ENCODE measurements at regions not wholly inside any gene's neighbourhood (a gene's known extent, or its start where the extent isn't known, plus 50 kb on each side); places are given as distances from the start of the nearest gene placed in this dataset.

GRCh38 chr5:61674378-61674777 is 342.3 kb downstream of the ZSWIM6 start:
- TF ChIP-seq CTCF (IDR thresholded peaks at IDR 0.05): no peak

GRCh38 chr5:61675015-61675692 is 343.1 kb downstream of the ZSWIM6 start:
- Histone ChIP-seq H3K4me1 (ENCODE audit: control insufficient read depth in 1 of 2, insufficient read depth in 1 of 2, low read depth in 1 of 2, low read length in 1 of 2) (no peaks in the 10 kb centered on the region), H3K27ac (no peak overlapping the region), H3K9me3 (no peaks in the 10 kb centered on the region), H3K27me3 (no peaks in the 10 kb centered on the region), H3K36me3 (no peaks in the 10 kb centered on the region), H3K4me3 (ENCODE audit: low read depth in 1 of 2, low read length in 1 of 2) (no peak overlapping the region)
- TF ChIP-seq CTCF (IDR thresholded peaks at IDR 0.05): no peak

More at GRCh38 chr5:61674378-61674777, 342.3 kb downstream of the ZSWIM6 start:
- no peaks in the 10 kb centered on the region for H3K4me1 ChIP-seq (ENCODE audit: control insufficient read depth in 1 of 2, insufficient read depth in 1 of 2, low read depth in 1 of 2, low read length in 1 of 2)
- H3K27me3 ChIP-seq: no peaks in the 10 kb centered on the region
- H3K36me3 ChIP-seq: no peaks in the 10 kb centered on the region
- no peaks in the 10 kb centered on the region for H3K9me3 ChIP-seq
- no peak overlapping the region for H3K4me3 ChIP-seq (ENCODE audit: low read depth in 1 of 2, low read length in 1 of 2)
- no peak overlapping the region for H3K27ac ChIP-seq

GRCh38 chr5:61677220-61677619 is 345.2 kb downstream of the ZSWIM6 start:
- H3K27ac ChIP-seq: no peak overlapping the region
- H3K4me1 ChIP-seq (ENCODE audit: control insufficient read depth in 1 of 2, insufficient read depth in 1 of 2, low read depth in 1 of 2, low read length in 1 of 2): no peaks in the 10 kb centered on the region
- no peak overlapping the region for H3K4me3 ChIP-seq (ENCODE audit: low read depth in 1 of 2, low read length in 1 of 2)
- H3K36me3 ChIP-seq: no peaks in the 10 kb centered on the region
- H3K27me3 ChIP-seq: no peaks in the 10 kb centered on the region
- H3K9me3 ChIP-seq: no peaks in the 10 kb centered on the region
- no peak for TF ChIP-seq CTCF (IDR thresholded peaks at IDR 0.05)

DNA sequence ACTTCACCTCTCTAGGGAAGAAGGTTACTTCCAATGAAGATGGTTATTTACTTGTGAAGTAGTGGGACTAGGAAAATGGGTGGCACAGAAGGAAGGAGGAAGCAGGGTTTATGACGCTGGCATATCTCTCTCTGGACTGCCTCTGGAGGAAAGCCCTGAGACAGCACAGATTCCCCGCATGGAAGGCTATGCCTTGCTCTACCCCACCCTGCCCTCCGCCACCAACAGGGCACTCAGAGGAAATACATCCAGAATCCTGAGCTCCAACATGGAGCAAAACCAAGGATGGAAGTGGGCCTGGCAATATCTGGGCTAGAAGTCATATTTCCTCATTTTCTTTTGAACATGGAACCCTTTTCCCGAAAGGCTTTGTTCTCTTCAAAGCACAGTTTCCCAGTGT is 346.9 kb downstream of the ZSWIM6 start:
- H3K27me3 ChIP-seq: no peaks in the 10 kb centered on the region
- no peaks in the 10 kb centered on the region for H3K9me3 ChIP-seq
- no peaks in the 10 kb centered on the region for H3K36me3 ChIP-seq
- no peak overlapping the region for H3K4me3 ChIP-seq (ENCODE audit: low read depth in 1 of 2, low read length in 1 of 2)
- no peak for TF ChIP-seq CTCF (IDR thresholded peaks at IDR 0.05)
- H3K4me1 ChIP-seq (ENCODE audit: control insufficient read depth in 1 of 2, insufficient read depth in 1 of 2, low read depth in 1 of 2, low read length in 1 of 2): no peaks in the 10 kb centered on the region
- no peak overlapping the region for H3K27ac ChIP-seq

- no peaks in the 10 kb centered on the region for H3K4me1 ChIP-seq (ENCODE audit: control insufficient read depth in 1 of 2, insufficient read depth in 1 of 2, low read depth in 1 of 2, low read length in 1 of 2)
- no peaks in the 10 kb centered on the region for H3K27me3 ChIP-seq
- TF ChIP-seq CTCF (IDR thresholded peaks at IDR 0.05): no peak
- no peaks in the 10 kb centered on the region for H3K36me3 ChIP-seq
- no peak overlapping the region for H3K27ac ChIP-seq
- H3K9me3 ChIP-seq: no peaks in the 10 kb centered on the region
- no peak overlapping the region for H3K4me3 ChIP-seq (ENCODE audit: low read depth in 1 of 2, low read length in 1 of 2)
Measured at GRCh38 chr5:61679562-61679961, 347.5 kb downstream of the ZSWIM6 start.

All from neutrophil (primary cell).